HG02852 (cell line): ENCODE measurements at regions not wholly inside any gene's neighbourhood (a gene's known extent, or its start where the extent isn't known, plus 50 kb on each side); places are given as distances from the start of the nearest gene placed in this dataset.
"Not testable (repeated sequence)": the region's sequence is repeated elsewhere in the genome, so short reads cannot be mapped to it uniquely, and the experiment has no call there.

Source experiments
- ATAC-seq: cut with Tn5 transposase; IDR thresholded peaks from one replicate; pipeline ENCODE4 v1.9.1; 2021; ENCODE audit warnings: mild to moderate bottlenecking, moderate library complexity; ENCODE audit not compliant: unreplicated experiment

DNA sequence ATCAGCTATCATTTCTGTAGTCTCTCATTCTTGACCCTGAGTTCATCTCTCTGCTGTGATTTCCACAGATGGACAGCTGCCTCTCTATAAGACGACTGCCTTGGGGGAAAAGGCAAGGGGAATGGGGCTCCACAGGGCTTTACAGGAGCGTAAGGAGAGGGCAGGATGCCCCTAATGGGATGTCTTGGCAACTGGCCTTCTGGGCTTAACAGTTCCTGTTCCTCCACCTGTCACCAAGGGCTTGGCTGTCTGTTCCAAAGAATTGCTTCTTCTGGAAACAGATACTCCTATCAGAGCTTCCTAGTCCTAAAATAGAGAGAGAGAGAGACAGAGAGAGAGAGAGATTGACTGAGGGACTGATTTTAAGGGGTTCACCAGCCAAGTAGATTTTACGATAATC lies 181.9 kb downstream of the TMEM200A start:
- no peak for ATAC-seq

DNA sequence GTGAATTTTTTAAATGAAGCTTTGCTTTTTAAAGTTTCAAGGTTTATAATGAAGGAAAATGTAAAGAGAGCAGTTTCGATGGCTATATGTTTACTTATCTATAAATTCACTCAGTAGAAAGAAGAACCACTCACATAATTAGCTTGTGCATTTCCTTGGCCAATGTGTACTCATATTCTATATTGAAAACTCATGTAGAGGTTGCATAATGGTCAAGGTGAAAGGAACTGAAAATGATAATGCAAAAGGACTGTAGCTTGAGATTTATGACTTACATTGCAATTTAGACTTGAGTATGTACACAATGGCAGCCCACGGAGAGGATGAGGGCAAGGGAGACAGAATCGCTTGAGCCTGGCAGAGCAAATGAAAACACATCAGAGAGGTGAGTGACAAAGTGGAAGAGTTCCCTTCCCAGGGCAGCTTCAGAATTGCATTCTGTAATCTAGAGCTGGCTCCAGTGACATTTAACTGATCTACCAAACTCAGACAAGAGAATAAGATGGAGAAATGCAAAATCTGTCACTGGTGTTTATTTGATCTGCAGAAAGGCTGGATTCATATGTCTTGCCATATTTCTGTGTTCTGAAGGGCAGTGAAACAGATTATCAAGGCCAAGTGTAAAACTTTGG lies 191.8 kb downstream of the TMEM200A start:
- ATAC-seq: no peak

DNA sequence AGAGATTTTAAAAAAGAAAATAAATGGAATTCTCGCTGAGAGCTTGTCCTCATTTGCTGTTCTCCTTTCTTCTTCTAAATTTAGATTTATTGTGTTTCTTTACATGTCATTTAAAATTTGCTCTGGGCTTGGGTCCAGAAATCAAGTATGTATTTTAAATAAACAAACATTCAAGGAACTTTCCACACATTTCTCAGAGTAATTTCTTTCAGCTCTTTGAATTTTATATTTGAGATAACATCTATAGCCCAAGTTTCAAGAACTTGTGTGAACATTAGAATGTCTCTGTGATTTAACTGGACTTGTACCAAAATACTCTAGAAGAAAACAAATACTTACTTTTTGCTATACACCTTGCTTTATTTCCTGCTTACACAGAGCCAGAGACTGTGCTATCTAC lies 192.3 kb downstream of the TMEM200A start:
- no peak for ATAC-seq

DNA sequence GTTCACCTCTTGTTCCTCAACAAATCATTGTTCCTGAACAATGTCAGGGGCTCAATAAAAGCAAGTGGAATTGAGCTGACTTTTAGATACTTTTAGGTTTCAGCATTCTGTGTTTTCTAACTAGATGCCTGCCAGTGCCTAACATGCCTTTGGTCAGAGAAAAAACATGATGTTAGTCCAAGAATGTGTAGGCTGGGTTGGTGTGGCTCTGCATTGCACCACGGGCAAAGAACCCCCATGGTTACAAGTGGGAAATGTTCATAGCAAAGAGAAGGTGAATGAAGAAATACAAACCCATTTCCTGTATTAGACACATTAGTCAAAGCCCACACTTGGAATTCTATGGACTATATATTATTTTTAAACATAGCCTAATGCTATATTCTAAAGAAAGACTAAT lies 193.3 kb downstream of the TMEM200A start:
- no peak for ATAC-seq

DNA sequence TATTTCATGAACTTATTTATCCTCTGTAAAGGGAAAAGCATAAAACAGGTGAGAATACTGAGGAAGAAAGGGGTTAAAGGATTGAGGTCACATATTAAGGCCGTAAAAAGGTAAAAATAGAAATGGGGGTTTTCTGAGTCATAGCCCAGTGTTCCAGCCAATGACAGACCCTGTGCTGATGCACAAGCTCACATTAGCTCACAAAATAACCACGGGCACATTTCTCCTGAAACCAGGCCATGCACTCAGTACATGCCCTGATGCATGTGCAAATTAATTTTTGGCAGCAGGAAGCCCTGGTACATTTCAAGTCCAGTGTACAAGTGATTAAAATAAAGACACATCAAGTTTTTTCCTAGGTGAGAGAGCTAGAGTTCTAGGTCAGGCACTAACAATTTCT lies 194.4 kb downstream of the TMEM200A start:
- no peak for ATAC-seq

DNA sequence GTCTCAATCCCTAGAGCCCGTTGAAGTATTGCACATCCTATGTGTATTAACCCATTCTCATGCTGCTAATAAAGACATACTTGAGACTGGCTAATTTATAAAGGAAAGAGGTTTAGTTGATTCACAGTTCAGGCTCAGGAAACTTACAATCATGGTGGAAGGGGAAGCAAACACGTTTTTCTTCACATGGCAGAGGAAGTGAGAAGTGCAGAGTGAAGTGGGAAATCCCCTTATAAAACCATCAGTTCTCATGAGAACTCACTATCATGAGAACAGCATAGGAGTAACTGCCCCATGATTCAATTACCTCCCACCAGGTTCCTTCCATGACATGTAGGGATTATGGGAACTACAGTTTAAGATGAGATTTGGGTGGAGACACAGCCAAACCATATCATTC lies 195.3 kb downstream of the TMEM200A start:
- ATAC-seq: not testable (repeated sequence)

DNA sequence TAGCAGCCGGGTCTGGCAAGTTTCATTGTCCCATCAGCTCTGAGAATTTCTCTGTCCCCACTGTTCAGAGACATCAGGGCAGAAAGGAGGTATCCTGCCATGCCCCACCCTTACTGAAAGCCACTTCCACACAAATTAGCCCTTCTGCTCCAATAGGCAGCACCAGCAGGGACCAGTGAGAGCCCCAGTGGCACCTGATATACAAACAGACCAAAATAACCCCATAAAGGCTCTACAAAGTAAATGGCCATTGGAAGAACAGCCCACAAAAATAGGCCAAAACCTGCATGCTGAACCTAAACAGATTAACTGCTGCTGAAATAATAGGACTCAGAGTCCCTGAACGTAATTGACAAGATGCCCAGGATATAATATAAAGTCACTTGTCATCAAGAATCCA lies 199.9 kb downstream of the TMEM200A start:
- no peak for ATAC-seq

DNA sequence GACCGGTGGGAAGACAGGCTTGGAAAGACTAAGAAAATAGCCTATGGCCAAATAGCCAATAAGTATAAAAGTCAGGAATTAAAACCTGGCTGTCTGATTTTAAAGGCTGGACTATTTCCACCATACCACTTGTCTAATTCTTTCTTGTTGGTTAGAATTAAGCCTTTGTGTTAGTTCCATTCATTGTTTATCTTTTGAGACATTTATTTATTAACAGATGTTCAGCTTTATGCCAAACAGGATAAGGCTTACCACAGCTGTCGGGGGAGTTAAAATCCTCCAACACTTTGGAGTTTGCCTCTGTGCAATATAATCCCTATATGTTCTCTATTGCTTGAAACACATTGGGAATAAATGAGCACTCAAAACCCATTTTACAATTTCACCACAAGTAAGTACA lies 208.3 kb downstream of the TMEM200A start:
- ATAC-seq: no peak

DNA sequence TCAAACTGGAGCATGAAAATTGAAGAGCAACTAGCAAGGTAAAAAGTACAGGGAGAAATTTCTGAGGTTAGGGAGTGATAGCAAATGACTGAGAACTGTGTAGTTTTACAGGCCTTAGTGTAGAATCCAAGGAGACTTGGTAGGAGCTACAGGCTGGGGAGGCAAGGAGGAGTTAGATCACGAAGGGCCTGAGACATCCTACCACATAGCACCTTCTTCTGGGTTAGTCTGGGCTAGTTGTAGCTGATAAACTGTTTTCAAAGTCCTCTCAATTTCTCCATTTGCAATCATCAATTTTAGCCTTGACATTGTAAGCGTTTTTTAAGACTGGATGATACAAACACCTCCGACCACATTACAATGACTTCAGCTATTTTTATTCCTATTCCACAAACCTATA lies 209.7 kb downstream of the TMEM200A start:
- peak; percentile 19 for ATAC-seq

DNA sequence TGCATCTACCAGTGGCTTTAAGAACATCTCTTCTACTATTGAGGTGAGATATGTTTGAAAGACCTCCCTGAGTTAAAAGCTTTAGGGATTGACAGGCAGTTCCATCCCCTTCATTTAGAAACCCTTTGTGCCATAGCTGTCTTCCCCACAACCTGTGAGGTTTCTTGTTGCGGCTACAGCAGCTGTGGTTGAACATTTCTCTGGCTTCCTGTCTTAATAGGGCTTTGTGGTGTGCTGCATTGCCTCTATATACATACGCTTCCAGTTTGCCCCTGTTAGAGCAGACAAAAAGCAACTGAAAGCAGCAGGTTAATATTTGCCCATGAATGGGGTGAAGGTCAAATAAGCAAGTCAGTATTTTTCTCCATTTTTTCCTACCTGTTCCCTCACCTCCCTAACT lies 210.2 kb downstream of the TMEM200A start:
- peak; percentile 99 for ATAC-seq

DNA sequence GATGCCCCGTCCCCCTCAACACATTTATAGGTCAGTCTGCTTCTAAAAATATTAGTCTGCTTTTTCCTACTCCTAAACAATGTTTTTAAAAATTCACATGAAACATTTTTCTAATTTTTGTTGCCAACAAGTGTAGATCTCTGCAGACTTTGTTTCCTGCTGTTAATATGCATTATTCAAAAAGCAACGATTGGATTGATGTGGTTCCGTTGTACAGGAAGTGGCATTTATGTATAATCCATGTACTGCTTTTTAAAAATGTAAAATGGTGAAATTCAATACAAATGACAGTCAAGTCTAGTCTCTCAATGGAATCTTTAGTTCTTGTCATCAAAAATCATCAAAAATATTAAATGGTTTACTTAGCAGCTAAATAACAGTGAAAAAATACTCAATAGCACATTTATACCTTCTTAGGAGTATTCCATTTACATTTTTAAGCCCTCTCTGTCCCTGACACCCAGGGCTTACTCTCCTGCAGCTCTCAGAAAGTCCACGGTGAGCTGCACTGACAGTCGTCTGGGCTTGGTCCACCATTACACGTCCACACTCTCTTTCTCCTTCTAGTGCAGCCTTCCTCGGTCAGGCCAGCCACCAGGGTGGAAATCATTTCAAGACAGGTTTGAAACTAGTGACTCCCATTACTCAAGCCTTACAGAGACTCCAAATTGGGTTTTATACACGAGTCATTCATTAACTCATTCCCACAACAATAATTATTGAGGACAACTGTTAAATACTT lies 211.5 kb downstream of the TMEM200A start:
- no peak for ATAC-seq

DNA sequence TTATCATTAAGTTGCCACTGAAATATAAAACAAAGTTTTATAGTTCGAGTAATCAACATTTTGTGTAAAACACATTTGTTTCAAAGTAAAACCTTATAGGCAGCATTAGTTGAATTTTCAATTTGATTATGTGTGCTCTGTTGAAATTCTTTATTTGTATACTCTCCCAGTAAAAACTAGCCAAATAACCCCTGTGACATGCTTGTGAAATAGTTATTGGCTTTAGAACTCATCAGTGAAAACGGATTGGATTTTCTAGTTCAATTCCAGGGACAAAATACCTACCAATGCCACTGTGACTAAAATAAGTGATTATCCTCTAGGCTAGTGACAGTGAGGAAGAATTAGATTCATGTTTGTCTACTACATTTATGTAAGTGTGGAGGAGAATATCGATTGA lies 212.9 kb downstream of the TMEM200A start:
- no peak for ATAC-seq

DNA sequence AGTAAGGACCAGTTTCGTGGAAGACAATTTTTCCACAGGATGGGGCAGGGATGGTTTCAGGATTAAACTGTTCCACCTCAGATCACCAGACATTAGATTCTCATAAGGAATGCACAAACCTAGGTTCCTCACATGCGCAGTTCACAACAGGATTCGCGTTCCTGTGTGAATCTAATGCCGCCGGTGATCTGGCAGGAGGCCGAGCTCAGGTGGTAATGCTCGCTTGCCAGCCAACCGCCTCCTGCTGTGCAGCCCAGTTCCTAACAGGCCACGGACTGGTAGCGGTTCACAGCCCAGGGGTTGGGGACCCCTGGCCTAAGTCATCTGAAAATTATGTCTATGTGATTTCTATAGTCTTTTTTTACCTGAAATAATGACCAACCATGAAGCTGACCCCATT lies 217.5 kb downstream of the TMEM200A start:
- no peak for ATAC-seq

DNA sequence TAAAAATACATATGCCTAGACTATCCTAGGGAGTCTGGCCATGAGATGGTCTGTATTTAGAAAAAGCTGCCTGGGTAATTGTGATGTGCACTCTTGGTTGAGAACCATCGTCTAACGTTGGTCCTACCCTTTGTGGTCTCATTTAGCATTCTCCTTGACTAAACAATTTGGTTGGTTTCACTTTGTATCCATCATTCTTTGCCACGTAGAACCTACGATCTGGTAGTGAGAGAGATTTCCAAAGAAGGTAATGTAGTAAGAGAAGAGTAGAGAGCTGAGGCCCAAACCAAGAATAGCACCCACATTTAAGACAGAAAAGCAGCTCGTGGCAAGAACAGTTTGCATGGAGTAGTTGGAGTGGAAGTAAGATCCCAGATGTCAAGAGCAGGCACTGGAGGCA lies 219.8 kb downstream of the TMEM200A start:
- no peak for ATAC-seq

DNA sequence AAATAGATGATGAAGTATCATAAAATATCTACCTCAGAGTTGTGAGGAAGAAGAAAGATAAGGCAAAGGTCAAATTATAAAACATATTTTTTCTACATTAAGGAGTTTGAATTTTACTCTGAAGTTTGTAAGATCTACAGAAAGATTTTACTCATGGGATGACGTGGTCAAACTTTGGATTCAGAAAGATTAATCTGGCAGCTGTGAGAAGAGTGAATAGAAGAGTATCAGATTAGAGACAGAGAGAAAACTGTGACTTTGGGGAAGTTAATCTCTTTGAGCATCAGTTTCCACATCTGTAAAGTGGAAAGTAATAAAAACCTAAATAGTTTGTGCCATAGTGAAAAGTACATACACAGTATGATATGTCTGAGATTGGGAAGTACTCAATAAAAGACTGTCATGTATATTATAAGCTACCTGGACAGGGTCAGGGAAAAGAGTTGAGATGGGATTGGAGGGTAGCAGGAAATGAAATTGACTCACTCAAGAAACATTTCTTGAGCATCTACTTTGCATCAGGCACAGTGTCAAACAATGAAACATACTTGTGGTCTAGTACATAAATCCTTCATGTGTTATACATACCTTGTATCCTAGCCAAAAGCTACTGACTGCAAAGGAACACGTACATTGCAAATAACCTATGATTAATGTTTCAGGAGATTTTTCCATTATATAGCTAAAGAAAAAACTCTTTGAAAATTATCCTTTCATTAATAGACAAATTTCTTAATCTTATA lies 222.1 kb downstream of the TMEM200A start:
- ATAC-seq: no peak

DNA sequence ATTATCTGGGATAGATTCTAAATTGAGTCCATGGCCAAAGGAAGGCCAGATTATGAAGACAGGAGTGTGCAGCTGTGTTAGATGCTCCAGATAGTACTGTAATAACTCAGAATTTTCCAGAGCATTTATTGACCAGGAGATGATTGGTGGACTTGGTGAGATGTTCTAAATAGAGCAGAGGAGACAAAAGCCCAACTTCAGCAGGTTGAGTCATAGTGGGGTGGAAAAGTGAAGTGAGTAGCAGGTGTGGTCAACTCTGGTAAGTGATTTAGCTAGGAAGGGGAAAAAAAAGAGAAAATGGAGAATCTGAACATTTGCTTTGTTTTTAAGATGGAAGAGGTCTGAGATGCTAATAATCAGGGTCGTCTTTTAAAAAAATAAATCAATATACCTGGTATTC lies 227.4 kb downstream of the TMEM200A start:
- ATAC-seq: peak; percentile 50

DNA sequence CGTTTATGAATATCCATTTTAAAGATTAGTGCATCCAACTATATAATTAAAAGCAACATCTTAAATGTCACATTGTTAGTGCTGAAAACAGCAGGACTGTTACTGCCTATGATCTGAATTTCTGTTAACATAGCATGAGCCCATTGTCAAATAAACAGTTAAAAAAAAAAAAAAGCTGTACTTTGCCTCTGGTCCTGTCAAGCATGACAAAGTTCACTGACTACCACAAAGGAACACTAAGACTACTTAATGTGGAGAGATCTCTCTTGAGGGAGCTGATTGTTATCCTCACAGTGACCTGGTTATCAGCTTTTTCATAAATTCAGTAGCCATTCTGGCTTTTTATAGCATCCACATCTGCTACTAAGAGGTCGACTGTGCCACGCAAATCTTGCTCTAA lies 228.1 kb downstream of the TMEM200A start:
- no peak for ATAC-seq

DNA sequence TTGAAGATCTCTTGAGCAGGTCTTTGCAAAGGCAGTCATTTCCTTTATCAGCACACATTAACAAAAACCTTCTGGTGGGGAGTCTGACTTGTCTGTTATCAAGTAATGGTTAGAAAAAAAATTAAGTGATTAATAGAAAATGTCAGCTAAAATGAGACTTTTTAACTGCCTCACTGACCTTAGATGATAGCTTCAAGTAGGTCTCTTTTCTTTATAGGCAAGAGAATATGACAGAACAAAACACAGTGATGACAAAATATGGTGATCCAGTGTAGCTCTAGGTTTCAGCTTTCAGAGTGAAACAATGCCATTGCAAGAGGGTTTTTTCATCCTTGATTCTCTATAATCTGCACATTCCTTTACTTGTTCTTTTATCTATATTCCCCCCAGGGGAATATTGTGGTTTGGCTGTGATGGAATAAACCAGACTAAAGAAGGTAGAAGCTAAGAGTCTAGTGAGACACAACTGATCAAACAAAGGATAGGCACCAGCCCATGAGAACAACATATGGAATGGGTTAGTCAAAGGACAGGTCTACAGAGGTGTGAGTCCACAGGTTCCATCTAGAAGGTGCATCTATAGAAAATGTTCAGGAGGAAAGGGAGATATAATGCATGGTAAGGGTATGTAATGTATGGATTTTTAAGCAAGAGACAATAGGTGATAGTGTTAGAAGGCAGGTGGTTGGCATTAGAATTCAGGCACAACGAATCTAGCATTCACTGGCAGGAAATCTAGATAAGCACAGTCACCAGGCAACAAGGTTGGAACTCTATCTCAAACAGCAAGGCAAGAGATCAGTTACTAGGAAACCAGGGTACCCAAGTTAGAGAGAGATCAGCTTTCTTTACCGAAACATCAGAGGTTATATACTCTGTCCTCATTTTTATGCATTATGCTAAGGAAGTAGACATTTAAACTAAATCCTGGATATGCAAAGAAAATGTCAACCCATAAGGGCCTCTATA lies 228.9 kb upstream of the SMLR1 start:
- no peak for ATAC-seq

DNA sequence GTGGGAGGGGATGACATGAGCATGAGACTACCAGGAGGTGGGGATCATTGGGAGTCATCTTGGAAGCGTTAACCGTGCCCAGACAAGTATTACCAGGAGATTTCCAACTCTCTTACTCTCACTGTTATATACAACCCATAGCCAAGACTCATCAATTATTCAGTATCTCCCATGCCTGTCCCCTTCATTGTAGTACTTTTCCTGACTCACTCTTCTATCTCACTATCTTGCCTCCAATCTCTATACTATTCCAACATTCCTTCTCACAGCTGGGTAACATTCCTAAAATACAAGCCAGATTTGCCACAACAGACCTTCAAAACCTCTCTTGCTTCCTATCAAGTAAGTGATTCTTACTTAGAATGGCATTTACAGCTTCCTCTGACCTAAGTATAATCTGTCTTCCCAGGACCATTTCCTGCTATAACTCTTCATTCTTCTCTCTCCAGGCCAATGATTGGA lies 226.3 kb upstream of the SMLR1 start:
- no peak for ATAC-seq

DNA sequence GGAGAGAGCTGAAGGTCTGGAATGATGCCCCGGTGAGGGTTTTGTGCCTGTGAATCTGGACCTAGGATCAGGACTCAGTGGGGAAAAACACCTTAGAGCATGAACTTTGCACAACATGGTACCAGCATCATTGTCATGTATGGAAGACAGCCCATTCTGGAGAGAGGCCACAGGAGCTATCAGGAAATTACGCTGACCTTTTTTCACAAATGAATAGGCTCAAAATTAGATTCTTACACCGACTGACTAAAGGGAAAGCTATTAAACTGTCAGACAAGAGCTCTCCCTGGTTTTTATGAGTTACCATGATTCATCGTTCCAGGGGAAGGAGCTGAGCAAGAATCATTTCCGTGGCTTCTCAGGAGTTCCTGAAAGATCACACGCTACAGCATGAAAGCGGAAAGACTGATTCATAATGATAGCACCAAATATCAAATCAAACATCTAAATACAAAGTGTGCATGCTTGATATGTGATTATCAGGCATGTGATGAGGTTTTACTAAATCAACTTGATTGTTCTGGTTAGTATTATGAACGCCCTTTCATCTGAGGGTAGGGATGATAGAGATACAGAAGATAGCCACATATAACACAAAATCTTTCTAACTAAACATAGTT lies 224.9 kb upstream of the SMLR1 start:
- no peak for ATAC-seq
